ENCODE measurements at regions not wholly inside any gene's neighbourhood (a gene's known extent, or its start where the extent isn't known, plus 50 kb on each side); places are given as distances from the start of the nearest gene placed in this dataset.
A peak's percentile ranks its signal among the peaks of the same experiment; 100 is the strongest.
"Not testable (repeated sequence)": the region's sequence is repeated elsewhere in the genome, so short reads cannot be mapped to it uniquely, and the experiment has no call there.

DNA sequence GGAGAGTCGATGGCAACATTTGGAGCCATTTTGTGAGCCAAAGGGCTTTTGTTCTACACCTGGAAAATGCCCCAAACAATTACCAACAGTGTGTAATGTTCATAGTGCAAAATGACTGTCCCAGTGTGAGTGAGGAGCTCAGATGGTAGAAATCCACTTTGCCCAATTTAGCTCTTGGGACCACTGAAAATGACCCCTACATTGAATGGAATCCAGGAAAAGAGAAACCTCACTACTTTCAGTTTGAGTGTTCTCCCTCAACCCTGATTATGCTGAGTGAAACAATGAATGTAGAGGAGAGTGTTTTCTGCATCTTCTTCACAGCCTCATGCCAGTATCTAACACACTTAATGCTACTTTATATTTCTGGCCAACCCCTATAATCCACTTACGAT is 84.9 kb upstream of the NRN1 start:
- no peak for DNase-seq (ENCODE audit: low spot score)

DNA sequence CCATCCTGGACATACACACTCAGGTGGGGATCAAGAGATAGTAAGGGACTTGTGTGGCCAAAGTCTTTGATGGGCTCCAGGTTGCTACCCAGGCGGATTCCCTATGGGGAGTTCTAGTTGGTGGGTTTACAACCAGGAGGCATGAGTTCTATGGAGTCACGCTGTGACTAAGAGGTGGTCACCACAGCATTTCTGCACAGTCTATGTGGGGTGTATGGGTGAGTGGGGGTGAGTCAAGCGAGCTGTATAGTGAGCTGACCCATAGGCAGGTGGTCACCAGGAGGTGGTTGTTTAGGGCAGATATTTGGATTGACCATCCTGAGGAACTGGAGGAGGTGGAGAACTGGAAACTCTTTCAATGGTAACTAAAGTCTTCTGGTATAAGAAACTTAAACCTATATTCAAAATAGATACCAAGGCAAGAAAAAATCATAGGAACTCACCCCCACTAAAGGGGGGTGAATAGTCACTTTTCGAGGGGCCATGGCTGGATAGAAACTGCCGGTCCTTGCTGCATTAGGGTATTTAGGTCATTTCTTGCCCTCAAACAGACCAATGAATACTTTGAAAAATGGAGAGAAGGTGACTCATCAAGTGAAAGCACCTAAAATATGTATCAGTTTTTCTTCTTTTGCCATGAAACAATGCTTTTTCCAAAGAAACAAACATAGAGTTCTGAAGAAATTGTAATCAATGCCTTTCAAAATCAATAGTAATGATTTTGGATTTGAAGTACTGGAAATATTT is 84.3 kb upstream of the NRN1 start:
- DNase-seq (ENCODE audit: low spot score): no peak

DNA sequence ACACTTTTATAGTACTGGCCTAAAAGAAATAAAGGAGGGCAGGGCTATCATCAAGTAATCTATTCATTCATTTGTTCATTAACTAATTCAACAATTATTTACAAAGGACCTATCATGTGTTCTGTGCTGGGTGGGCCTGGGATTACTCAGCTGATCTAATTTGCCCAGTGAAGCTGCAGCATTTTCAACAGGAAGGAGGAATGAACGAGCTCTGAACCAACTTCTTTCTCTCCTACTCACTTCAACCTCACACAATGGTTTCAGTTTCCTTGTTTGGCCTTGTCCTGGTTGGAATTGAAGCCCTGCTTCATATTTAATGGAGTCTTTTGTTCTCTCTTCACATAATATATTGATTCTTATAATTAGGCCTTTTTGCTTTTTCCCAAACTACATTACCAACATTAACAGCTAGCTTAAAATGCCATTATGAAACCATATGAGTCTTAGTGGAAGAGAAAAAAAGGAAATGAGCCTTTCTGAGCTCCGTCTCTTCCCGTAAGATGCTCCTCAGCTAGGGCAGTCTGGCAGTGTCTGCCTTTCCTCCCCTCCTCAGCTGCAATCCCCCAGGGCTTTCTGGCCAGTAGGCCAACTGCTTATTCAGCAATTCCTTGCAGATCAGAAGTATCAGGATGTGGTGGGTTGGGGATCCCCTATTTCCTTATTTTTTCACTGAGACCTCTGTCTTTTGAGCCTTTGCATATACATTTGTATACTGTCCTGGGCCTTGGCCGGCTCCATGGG is 79.4 kb upstream of the NRN1 start:
- no peak for DNase-seq (ENCODE audit: low spot score)

DNA sequence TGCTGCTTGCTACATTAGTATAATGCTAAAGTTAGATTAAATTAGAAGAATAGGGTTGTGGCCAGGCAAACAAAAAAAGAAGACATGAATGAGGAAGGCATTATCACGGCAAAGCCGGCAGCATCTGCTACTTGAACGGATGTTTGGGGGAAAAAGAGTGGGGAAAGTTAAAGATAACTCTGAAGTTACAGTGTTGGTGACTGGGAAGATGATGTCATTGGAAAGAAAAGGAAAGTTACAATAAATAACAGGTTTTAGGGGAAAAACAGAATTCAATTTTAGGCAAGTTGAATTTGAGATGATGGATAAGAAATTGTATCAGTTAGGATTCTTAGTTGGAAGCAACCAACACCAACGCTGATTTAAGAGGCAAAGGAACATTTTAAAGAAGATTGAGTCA is 74.2 kb upstream of the NRN1 start:
- no peak for DNase-seq (ENCODE audit: low spot score)

DNA sequence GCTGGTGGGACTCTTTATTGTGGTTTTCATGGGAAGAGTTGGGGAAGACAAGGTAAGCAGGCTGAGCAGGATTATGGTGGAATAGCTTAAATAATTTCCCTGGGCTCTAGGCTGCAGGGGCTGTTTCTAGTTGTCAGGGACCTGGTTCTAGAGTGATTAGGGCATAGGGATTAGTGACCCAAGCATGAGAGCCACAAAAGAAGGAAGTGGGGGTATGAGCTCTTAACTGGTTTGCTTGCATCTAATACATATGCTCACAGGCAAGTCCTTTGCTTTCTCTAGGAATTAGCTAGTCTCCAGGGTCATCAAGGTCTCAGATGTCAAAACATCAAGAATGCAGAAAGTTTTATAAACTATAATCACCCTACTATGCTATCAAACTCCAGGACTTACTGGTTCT is 67.5 kb upstream of the NRN1 start:
- DNase-seq (ENCODE audit: low spot score): no peak

DNA sequence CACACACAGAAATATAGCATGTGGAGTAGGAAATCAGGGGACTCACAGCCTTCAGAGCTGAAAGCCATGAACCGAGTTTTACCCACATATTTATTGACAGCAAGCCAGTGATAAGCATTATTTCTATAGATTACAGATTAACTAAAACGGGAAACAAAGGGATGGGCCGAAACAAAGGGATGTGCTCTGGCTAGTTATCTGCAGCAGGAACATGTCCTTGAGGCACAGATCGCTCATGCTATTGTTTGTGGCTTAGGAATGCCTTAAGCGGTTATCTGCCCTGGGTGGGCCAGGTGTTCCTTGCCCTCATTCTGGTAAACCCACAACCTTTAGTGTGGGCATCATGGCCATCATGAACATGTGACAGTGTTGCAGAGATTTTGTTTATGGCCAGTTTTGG is 61.4 kb upstream of the NRN1 start:
- not testable (repeated sequence) for DNase-seq (ENCODE audit: low spot score)

DNA sequence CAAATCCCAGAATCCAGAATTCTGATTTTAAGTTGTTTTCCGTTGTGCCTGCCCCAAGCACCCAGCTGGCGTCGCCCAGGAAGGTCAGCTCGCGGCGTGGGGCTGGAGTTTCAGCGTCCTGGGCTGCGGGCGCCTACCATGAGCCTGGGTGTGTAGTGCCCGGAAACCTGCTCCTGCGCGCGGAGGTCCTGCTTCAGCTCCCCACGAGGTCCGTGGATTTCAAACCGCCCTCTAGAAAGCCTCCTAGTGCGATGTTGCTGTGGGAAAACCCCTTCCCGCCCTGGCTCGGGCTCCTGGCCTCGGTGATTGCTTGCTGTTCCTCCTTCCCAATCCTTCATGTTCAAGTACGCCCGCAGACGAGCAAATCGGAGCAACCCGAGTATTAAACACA is 51.3 kb upstream of the NRN1 start:
- no peak for DNase-seq (ENCODE audit: low spot score)

DNA sequence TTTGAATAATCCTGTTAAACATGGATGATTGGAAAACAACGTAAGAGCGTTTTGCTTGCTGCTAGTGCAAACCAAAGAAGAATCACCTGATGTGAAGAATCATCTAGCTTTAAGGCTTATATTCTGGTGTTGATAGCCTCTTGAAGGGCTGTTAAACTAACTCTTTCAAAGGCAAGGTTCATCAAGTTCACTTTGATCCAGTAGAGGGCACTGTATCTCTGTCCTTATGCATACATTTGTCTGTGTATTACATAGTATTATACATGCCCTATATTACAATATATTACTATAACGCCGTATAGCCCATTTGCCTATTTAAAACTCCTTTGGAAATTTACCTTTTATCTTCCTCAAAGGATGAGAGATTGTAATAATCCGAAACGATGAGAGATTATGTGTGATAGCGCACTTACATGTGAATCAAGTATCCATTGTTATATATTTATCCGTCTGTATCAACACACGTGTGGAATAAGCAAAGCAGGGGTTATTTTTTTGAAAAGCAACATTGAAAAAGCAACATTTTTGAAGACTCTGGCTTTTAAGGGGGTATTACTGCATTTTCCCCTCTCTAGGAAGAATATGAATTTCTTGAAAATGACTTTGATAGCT is 50.8 kb upstream of the NRN1 start:
- DNase-seq (ENCODE audit: low spot score): peak; percentile 11
